ENCODE measurements at regions not wholly inside any gene's neighbourhood (a gene's known extent, or its start where the extent isn't known, plus 50 kb on each side); places are given as distances from the start of the nearest gene placed in this dataset.

GRCh38 chr3:177340243-177340830 is 143.1 kb upstream of the TBL1XR1 start:
- no peak for TF ChIP-seq FOXA1 (IDR thresholded peaks at IDR 0.05)
- TF ChIP-seq, protein P1, sequence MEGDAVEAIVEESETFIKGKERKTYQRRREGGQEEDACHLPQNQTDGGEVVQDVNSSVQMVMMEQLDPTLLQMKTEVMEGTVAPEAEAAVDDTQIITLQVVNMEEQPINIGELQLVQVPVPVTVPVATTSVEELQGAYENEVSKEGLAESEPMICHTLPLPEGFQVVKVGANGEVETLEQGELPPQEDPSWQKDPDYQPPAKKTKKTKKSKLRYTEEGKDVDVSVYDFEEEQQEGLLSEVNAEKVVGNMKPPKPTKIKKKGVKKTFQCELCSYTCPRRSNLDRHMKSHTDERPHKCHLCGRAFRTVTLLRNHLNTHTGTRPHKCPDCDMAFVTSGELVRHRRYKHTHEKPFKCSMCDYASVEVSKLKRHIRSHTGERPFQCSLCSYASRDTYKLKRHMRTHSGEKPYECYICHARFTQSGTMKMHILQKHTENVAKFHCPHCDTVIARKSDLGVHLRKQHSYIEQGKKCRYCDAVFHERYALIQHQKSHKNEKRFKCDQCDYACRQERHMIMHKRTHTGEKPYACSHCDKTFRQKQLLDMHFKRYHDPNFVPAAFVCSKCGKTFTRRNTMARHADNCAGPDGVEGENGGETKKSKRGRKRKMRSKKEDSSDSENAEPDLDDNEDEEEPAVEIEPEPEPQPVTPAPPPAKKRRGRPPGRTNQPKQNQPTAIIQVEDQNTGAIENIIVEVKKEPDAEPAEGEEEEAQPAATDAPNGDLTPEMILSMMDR (IDR thresholded peaks at IDR 0.05; ENCODE audit: low read depth, low read length, missing input control), result no peak
- TF ChIP-seq YY1 (IDR thresholded peaks at IDR 0.05), result no peak
- TF ChIP-seq JUND (IDR thresholded peaks at IDR 0.05), result no peak
- no peak for TF ChIP-seq TAF1 (conservative IDR thresholded peaks at IDR 0.05)
- TF ChIP-seq REST (IDR thresholded peaks at IDR 0.05), result no peak
- TF ChIP-seq RXRA (IDR thresholded peaks at IDR 0.05), result no peak
- TF ChIP-seq, protein P2, sequence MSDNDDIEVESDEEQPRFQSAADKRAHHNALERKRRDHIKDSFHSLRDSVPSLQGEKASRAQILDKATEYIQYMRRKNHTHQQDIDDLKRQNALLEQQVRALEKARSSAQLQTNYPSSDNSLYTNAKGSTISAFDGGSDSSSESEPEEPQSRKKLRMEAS (IDR thresholded peaks at IDR 0.05), result no peak
- TF ChIP-seq RAD21 (IDR thresholded peaks at IDR 0.05), result no peak
- no peak for TF ChIP-seq GABPA (IDR thresholded peaks at IDR 0.05 in 1 of 2, conservative IDR thresholded peaks at IDR 0.05 in 1 of 2)
- TF ChIP-seq ATF3 (IDR thresholded peaks at IDR 0.05), result no peak
- no peak for TF ChIP-seq ZBTB33 (IDR thresholded peaks at IDR 0.05)
- no peak for TF ChIP-seq FOXA2 (IDR thresholded peaks at IDR 0.05)
